NCI-H524 treated with DMSO at 0.1 percent for 48 hours (cell line): ENCODE measurements at regions not wholly inside any gene's neighbourhood (a gene's known extent, or its start where the extent isn't known, plus 50 kb on each side); places are given as distances from the start of the nearest gene placed in this dataset.

ENCODE experiments used
- DNase-seq: peaks from one replicate; lab custom pipeline; 2025; lab: John Stamatoyannopoulos, UW

DNA sequence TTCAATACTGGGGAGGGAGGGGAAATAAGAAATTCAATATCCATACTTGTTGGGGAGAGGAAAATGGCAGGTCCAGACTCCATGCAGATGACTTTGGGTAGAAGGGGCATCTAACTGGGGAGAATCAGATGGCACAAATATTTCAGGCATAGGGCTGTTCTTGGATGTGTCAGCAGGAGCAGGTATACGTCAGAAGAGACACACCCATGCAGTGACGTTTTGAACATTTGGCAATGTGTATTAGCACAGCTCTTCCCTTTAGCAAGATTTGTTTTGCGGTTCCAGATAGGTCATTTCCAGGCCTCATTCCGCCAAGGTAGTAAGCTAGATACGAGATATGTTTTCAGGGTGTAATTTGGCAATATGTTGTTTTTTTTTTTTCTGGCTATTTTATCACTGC lies 187.2 kb upstream of the CDH10 start:
- no peak for DNase-seq

DNA sequence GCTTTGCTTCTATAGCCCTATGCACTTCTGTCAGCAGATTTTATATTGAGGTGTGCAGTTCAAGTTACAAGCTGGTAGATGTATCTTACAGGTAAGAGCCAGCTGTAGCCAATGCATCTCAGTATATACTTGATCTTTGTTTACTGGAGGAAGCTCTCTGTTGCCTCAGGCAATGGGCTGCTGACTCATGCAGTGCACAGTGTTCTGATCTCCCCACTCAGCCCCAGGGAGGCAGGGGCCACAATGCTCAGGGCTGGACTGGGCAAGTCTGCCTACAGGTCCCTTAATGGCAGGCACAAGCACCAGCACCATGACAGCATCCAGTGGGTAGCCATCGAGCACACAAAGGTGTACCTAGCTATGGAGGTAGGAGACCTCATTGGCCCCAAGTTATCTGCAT lies 178.8 kb upstream of the CDH10 start:
- no peak for DNase-seq

DNA sequence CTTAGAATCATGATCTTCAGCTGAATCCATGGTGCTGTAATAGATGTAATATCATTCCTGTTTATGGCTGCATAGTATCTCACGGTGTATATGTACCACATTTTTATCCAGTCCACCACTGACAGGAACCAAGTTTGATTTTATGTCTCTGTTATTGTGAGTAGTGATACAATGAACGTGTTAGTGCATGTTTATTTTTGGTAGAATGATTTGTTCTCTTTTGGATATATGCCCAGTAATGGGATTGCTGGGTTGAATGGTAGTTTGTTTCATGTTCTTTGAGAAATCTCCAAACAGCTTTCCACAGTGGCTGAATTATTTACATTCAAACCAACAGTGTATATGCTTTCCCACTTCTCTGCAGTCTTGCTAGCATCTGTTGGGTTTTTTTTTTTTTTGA lies 175.1 kb upstream of the CDH10 start:
- DNase-seq = no peak

DNA sequence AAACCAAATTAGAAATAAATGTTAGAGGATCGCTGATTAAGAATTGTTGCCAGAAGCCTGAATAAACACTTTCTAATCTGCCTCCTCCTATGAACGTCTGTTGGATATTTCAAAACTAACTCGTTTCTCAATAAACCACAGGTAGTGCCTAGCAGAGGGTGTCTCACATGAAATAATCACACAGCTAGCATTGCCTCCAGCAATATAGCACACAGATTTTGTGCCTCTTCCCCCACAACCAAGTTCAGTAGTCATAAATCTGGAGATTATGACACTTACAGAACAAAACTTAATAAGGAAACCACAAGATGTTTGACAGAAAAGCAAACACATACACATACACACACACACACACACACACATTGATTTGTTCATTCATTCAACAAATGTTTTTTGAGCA lies 173.2 kb upstream of the CDH10 start:
- no peak for DNase-seq

DNA sequence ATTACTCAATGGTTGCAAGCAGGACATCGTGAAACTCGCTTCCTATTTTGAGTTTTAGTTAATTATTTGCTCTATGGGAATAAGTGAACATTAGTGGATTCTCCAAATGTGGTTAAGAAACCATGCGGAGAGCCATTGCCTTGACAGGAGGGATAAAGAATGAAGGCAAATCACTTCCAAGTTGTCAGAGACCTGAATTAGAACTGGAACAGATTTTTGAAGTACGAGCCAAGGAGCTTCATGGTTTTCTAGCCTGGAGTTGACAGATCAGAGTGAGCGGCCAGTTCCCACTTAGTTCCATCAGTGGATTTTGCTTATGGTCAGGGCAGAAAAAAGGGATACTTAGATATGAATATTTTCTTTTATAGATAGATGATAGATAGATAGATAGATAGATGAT lies 171.4 kb upstream of the CDH10 start:
- DNase-seq = no peak

DNA sequence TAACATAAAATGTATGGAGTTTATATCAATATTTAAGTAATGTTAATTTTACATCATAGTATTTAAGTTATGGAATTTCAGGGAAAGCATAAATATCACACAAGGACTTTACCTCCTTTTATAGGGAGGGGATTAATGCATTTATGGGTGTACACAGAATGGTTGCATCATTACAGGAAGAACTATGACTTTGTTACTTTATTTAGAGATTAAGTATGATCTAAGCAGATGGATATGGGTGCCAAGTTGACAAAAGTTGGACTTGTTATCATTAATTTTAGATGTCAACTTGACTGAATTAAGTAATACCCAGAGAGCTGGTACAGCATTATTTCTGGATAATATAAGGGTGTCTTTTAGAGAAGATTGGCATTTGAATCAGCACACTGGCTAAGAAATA lies 160.5 kb upstream of the CDH10 start:
- no peak for DNase-seq

DNA sequence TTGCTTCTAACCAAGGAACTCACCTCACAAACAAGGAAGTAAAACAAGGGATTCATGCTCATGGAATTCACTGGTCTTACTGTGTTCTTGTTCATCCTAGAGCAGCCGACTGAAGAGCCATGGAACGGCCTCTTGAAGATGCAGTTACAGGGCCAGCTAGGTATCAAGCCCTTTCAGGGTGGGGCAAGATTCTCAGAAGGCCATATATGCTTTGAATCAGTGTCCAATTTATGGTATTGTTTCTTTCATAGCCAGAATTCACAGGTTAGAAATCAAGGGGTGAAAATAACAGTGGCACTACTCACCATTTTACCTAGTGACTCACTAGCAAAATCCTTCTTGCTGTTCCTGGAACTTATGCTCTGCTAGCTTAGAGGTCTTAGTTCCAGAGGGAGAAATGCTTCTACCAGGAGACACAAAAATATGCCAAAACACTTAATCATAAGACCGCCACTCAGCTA lies 159.5 kb upstream of the CDH10 start:
- DNase-seq = no peak

DNA sequence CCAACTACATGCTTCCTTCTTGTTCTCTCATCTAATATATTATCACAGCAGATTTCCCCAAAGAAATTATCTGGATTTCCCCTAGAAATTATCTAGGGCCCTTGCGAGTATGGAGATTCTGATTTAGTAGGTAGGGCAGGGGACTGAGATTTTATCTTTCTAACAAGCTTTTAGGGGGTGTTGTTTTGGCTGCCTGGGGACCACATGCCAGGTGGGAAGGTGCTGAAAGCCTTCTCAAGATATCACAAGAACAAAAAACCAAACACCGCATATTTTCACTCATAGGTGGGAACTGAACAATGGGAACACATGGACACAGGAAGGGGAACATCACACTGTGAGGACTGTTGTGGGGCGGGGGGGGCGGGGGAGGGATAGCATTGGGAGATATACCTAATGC lies 146.5 kb upstream of the CDH10 start:
- no peak for DNase-seq

DNA sequence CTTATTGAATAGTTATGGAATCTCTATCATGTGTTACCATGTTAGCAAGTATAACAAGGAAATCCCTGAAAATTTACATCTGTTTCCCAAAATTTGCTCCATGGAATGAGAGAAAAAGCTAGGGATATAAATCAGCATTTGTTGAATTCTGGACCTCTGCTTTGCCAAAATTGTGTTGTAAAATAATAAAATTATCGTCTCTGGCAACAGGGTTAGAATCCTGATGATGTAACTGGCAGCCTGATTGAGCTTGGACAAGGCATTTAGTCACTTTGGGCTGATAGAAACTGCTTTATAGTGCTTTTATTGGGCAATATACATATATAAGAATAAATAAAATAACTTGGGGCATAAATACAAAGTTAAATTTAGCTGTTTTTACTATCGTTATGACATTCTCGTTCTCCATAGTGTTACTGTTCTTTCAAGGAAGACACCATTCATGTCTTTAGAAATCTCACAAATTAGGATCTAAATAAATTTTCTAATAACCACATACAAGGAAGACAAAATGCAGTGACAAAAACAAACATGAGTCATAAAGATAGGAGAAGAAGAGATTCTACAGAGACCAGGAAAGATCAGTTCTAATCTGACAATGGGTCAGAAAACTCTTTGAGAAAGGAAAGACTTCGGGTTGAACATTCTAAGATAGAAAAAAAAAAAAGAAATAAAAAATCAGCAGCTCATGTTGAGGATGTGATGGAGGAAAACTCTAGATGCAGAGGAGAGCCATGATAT lies 145.0 kb upstream of the CDH10 start:
- no peak for DNase-seq

DNA sequence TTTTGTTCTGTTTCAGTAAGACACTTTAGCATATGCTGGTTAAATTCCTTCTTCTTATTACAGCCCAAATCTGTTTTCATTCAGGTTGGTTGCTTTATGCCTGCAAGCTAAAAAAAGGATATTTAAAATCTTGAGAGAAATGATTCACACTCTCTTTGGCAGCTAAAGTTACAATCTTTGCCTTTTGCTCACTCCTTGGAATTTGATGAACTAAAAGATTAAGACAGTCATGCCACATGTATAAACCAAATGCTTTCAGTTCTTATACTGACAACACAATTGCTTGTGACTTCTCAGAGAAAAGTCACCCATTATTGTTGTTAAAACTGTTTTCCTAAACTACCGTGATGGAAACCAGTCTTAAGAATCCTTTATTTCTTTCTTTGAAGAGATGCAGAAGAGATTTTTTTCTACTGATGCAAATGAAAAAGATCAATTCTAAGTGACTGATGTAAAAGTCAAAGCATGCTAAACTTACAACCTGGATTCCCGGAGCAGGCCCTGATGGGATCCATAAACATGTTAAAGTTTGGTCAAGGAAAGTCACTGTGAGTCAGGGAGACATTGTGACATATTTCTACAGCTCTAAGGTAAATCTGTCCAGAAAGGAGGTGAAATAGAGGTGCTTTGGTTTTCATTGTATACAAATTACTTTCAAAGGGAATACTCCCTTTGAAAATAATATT lies 144.2 kb upstream of the CDH10 start:
- DNase-seq = no peak

DNA sequence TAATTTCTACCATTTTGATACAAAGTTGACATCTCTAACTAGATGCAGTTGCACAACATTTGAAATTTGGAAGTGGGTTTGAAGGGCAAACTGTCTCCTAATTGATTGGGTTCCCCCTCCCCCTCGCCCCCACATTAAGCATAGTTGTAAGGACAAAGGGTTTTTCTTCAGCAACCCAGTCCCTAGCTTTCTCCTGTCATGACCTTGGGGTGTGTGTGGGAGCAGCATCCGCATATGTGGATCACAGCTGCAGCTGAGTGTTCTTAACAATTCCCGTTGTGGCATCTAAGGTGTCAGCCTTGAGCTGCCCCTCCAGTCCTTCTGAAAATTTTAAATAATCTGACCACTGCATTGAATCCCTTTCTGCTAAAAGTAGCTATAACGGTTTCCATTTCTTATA lies 141.3 kb upstream of the CDH10 start:
- DNase-seq = no peak

DNA sequence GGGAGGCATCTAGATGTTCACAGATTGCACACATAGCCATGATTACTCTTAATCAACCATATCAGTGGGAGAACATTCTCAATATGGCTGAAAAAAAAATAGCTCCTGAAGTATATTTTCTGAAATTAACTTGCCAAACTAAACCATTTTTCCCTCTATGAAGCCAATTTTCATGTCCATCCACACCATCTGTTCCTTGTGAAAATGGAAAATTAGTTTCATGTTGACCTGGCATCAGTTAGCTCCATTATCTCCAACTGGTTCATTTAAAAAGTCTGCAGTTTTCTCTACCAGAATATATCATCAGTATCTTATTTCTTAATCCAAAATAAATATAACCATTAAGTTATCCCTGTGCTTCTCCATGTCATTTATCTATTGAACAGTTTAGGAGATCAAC lies 138.8 kb upstream of the CDH10 start:
- no peak for DNase-seq

DNA sequence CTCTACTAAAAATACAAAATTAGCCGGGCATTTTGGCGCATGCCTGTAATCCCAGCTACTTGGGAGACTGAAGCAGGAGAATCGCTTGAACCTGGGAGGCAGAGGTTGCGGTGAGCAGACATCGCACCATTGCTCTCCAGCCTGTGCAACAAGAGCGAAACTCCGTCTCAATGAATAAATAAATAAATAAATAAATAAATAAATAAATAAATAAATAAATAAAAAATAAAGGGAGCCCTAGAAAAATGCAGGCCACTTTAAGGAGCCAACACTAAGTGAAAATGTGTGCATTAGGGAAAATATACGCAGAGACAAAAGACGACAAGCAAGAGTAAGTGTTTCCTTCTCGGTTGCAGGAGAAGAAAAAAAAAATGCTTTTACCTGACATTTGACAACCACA lies 132.6 kb upstream of the CDH10 start:
- no peak for DNase-seq

DNA sequence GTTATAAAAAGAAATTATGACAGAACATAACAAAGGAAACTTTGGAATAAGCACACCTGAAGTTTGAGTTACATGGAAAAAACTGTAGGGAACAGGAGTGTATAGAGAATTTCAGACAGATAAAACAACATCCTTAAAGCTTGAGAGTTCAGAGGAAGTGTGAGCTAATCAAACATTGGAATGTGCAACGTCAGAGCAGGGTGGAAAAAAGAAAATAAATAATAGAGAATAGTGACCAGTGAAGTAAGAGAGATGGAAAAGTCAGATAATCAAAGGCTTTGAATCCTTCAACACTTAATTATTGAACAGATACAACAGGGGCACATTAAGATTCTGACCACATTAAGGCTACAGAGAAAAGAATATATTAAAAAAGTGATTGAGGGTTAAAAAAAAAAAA lies 128.5 kb upstream of the CDH10 start:
- no peak for DNase-seq

DNA sequence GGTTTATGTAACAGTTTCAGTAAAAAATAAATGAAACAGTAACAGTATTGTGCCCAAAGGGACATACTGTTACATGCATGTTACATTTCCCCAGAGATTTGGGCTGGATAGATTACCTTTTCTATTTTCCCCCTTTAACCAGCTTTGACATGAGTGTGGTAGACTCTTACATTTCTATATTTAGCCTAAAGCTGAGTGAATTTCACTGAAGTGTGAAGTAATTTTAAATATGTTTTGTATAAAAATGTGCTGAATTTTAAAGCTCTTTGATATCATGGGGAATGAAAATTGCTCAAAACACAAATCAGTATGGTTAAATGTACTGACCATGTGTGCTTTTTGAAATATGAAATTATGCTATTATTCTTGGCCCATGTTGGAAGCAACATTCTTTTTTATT lies 122.3 kb upstream of the CDH10 start:
- no peak for DNase-seq

DNA sequence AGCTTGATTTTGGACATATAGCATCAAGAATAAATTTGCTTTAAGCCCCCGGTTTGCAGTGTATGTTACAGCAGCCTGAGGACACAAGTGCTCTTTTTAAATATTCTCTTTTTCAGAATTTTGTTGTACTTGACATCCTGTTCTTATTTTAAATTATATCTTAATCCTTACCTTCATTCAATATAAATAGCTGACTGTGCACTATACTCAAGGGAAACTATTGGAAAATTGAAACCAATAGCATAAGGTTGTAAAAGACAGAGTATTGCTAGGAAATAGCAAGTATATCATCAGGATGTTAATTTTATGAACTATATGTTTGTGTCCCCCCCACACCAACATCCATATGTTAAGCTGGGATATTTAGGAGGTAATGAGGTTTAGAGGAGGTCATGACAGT lies 120.4 kb upstream of the CDH10 start:
- DNase-seq = no peak

DNA sequence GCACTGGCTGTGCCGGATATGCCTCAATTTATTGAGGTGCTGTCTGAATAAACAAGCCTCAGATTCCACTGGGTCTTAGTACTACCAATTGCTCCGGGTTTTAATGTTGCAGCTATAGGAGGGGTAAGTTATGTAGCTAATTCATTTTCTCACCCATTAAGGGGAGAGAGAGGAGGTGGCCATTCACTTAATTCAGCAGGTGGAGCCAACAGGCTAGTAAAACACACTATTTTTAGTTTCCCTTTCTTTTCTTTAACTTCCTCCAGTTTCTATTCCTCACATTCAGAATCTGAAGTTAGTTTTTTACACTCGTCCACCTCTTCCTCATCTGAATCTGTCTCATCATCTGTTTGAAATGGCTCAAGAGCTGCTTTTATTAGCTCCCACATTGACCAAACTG lies 105.6 kb upstream of the CDH10 start:
- no peak for DNase-seq

DNA sequence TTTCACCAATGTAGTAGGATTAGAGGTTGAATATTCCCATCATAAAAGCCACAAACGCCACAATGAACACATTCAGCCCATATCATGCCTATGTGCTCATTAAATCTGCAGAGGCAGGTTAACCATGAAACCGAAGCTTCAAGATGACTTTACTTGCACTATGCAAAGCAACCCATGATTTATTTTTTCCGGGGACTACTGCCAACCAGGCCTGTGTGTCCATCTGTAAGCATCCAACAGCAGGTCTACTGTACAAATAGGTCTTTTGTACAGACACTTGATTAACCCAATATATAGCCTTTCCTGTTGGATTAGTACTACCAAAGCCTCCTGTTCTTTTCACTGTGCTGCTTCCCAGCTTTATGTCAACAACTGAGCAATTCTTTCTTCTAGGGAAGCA lies 104.9 kb upstream of the CDH10 start:
- DNase-seq = no peak

DNA sequence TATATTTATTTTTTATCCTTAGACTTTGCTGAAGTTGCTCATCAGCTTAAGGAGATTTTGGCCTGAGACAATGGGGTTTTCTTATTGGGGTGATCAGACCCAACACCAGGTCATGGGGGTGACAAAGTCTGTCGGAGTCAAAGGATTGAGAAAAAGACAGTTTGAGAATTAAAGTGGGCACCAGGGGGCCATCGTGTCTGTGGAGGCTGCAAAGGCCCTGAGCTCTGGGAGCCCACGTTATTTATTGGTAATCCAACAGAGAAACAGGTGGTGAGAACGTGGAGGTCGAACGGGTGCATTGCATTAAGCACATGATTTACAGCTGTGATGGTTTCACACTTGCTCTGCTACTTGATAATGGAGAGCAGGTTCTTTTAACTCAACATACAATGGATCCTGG lies 102.5 kb upstream of the CDH10 start:
- DNase-seq = no peak

DNA sequence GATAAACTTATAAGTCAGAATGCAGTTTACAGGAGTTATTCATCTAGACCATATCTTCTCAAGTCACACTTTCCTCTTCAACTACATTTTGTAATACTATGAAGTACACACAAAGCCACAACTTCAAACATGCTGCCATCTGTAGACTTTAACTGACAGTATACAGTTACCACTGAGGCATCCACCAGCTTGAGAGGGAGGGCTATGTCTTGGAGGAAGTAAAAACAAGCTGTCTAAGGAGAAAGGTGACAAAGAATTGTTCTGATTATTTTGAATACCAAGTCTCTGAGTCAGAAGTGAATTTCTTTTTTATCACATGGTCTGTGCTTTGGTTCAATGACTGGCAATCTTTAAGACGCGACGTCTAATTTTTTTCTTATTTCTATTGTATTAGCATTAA lies 97.6 kb upstream of the CDH10 start:
- DNase-seq = no peak

DNA sequence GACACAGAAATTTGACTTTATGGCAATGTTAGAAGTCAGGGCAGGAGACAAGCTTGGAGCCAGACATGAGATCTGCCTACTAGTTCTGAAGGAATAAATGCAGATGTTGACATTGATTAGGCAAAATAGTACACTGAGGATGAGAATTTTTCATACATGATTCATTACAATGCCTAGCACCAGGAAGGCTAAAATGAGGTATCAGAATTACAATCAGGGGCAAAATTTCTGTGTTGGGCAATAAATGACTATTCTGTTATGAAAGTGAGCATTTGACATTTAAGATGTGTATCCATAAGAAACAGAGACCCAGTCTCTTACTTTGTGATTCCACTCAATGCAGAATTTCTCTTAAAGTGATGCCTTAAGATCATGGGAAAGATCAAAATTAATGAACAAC lies 92.4 kb upstream of the CDH10 start:
- no peak for DNase-seq

DNA sequence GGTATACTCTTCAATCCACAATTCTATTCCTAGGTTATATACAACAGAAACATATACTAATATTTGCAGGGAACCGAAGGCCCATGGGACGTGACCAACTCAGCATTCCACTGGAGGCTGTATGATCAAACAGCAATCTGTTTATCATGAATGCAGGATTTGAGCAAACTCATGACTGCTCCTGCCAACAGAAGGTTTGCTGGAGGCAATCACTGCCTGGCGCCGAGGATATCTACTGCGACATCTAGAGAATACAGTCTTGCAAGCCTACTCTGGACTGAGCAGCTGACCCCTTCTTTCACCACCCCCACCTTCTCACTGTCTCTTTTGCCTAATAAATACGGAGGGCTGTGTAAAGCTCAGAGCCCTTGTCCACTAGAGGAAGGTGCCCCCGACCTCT lies 90.5 kb upstream of the CDH10 start:
- DNase-seq = no peak

DNA sequence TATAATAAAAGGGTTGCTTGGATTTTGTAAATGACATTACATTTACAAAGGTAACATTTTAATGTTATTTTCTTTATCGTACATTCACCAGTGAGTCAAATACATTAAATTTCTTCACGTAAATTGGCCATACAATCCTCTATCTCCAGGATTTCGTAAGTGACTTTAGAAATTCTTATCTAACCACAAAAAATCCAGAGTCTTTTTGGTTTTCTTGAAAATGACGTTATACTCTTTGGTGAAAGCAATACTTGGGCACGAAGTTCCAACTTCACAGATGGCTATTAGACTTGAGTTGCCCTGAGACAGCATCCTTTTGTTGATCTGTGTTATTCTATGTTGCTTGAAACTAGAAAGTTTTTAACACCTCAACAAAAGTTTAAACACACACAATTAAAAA lies 87.4 kb upstream of the CDH10 start:
- no peak for DNase-seq

DNA sequence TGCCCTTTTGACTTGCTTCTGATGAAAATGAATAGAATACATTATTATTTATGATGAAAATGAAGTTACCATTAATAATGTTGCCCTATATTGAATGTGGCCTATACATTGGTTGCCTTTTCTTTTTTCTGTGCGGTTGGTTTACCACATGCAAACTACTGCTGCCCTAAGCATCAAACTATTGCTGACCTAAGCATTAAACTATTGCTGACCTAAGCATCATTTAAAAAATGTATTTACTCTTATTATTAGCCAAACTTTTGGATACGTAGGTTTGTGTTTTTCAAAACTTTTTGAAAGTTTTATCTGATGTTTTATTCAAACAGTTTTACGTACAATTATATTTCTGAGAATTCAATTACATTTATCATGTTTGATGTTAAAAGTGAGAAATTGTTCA lies 76.0 kb upstream of the CDH10 start:
- DNase-seq = no peak
